ENCODE measurements at regions not wholly inside any gene's neighbourhood (a gene's known extent, or its start where the extent isn't known, plus 50 kb on each side); places are given as distances from the start of the nearest gene placed in this dataset.
A peak's percentile ranks its signal among the peaks of the same experiment; 100 is the strongest.

DNA sequence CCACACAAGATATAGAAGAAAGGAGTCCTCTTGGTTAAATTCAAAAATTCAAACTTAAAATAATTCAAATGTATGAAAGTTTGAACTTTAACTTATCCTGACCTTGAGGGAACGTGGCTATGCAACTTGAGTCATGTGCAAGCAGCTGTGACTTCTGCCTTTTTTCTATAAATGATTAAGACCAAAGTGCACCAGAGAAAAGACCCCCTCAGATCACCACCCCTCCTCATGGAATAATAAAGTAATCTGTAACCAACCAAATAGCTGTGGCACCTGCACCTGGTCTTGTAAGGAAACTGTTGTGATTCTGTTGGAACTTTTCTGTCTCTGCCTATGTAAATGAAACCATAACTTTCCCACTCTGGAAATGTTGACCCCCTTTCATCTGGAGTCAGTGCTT is 141.1 kb upstream of the GGTLC1 start:
- Histone ChIP-seq H4K20me1 (no peaks in the 10 kb centered on the region), H3K27ac (no peak overlapping the region), H3K4me2 (no peak overlapping the region), H3K4me1 (peaks cover 10% of the 10 kb centered on the region), H3K36me3 (no peaks in the 10 kb centered on the region), H3K9me3 (no peaks in the 10 kb centered on the region; the same call in 1 of the 2 replicates), H3K4me3 (no peak overlapping the region), H3K27me3 (no peaks in the 10 kb centered on the region), H3K9ac (no peak overlapping the region)
- TF ChIP-seq Cebpa-rat (IDR thresholded peaks at IDR 0.05) = no peak

DNA sequence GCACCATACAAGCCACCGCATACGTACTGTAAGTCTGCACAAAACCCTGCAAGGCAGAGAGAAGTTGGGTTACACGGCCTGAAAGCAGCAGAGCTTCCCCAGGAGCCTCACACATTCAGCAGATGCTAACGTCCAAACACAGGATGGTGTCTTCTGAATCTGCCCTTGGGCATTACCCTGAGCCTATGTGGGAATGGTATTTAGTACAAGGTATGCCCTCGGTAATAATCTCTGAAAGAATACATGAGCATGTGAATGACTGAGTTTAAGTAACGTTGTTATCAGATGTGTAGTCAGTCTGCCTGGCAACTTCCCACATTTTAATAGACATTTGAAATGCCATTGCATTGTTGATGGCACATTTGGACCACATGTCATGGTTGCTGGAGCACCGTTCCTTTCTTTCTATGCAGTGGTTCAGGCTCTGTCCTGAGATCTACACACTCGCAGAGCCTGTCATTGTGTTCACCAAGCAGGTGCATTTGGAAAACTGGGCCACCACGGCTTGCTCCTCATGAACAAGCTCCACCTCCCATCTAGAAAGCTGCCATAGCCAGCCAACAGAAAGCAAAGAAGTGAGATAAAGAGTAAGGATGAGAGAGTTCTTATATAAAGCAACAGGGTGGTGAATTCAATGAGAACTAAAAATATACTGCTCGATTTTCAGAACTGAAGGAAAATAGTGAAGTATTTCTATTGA is 136.5 kb upstream of the GGTLC1 start:
- Histone ChIP-seq H4K20me1 (no peaks in the 10 kb centered on the region), H3K4me2 (no peak overlapping the region), H3K9ac (no peak overlapping the region), H3K9me3 (no peaks in the 10 kb centered on the region; the same call in 1 of the 2 replicates), H3K27ac (no peak overlapping the region), H3K36me3 (no peaks in the 10 kb centered on the region), H3K4me3 (no peak overlapping the region), H3K27me3 (no peaks in the 10 kb centered on the region), H3K4me1 (peaks cover 10% of the 10 kb centered on the region)
- TF ChIP-seq Cebpa-rat (IDR thresholded peaks at IDR 0.05) = no peak

DNA sequence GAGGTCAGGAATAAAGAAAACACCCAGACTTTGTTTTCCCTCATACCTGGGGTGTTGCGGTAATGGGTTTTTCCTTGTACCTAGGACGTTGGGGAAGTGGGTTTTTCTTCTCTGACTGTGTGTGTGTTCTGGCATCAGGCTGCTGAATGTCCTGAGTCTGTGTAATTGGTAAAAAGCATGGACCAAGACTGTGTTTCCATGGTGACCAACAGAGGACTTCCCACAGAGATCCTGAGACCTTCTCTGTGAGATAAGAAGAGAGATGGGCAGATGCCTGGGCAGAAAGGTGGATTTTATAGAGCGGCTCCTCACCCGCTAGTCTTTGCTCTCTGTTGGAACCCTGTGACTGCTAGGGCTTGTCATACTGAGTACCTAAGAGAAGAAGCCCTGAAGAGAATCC is 135.4 kb upstream of the GGTLC1 start:
- no peaks in the 10 kb centered on the region; the same call in 1 of the 2 replicates for H3K9me3 ChIP-seq
- no peaks in the 10 kb centered on the region for H4K20me1 ChIP-seq
- no peak overlapping the region for H3K4me2 ChIP-seq
- TF ChIP-seq Cebpa-rat (IDR thresholded peaks at IDR 0.05) = no peak
- H3K27ac ChIP-seq = no peak overlapping the region
- no peak overlapping the region for H3K9ac ChIP-seq
- no peak overlapping the region for H3K4me3 ChIP-seq
- H3K36me3 ChIP-seq = no peaks in the 10 kb centered on the region
- H3K4me1 ChIP-seq = peaks cover 18% of the 10 kb centered on the region
- H3K27me3 ChIP-seq = no peaks in the 10 kb centered on the region

DNA sequence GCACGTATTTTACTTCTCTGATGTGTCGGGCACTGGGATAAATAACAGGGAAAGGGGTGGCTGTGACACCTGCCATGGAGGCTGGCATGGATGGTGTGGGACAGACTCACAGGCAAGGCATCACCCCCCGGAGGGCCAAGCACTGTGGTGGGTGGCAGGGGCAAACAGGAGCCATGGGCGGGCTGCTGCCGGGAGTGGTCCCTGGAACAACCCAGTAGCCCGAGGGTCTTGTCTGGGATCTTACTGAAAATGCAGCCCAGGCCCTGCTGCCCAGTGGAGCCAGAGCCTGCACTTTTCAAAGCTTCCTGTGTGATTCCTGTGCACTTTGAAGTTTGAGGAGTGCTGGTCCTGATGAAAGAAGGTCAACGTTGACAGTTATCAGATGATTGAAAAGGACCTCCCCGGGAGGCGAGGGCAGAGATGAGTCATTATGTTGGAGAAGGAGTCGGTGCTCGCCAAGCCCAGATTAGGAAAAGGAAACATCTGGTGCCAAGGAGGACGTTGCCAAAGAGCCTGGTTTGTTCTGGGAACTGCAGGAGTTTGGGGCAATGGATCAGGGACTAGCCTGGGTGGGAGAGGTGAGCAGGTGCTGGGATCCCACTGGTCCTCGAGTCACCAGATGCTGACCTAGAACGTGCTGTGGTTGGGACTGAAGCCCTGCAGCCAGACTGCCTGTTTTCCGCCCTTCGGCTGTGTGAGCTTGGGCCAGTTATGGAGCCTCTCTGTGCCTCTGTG is 130.0 kb upstream of the GGTLC1 start:
- Histone ChIP-seq H3K4me1 (peaks cover 68% of the 10 kb centered on the region), H3K9me3 (no peaks in the 10 kb centered on the region), H3K27ac (0 out of 2 replicates have a peak overlapping the region, but pooled peaks have one; percentile 24), H3K36me3 (no peaks in the 10 kb centered on the region), H4K20me1 (no peaks in the 10 kb centered on the region), H3K4me2 (peak overlapping the region; percentile 50), H3K27me3 (no peaks in the 10 kb centered on the region), H3K4me3 (no peak overlapping the region), H3K9ac (no peak overlapping the region)
- TF ChIP-seq Cebpa-rat (IDR thresholded peaks at IDR 0.05) = no peak

DNA sequence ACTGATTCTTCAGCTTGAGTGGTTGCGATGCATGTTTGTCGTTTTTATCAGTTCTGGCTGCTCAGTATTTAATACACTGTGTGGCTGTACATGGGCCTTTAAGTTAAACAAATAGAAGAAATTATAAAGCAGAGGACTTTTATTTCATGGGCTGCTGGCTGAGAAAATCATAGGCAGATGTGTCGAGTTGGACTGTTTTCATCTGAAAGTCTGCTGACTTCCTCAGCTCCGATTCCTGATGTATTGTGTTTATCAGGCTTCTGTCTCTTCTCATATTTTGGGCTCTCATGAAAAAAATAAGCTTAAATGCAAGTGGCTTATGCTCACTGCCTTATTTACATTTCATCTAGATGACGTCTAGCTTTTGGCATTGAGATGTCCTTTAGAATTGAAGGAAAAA is 129.5 kb upstream of the GGTLC1 start:
- no peak overlapping the region for H3K4me3 ChIP-seq
- TF ChIP-seq Cebpa-rat (IDR thresholded peaks at IDR 0.05) = no peak
- no peaks in the 10 kb centered on the region for H3K9me3 ChIP-seq
- H3K36me3 ChIP-seq = no peaks in the 10 kb centered on the region
- peaks cover 73% of the 10 kb centered on the region for H3K4me1 ChIP-seq
- no peak overlapping the region for H3K9ac ChIP-seq
- H3K27me3 ChIP-seq = no peaks in the 10 kb centered on the region
- H3K4me2 ChIP-seq = peak overlapping the region; percentile 50; the same call in 1 of the 2 replicates
- H3K27ac ChIP-seq = no peak overlapping the region
- no peaks in the 10 kb centered on the region for H4K20me1 ChIP-seq

DNA sequence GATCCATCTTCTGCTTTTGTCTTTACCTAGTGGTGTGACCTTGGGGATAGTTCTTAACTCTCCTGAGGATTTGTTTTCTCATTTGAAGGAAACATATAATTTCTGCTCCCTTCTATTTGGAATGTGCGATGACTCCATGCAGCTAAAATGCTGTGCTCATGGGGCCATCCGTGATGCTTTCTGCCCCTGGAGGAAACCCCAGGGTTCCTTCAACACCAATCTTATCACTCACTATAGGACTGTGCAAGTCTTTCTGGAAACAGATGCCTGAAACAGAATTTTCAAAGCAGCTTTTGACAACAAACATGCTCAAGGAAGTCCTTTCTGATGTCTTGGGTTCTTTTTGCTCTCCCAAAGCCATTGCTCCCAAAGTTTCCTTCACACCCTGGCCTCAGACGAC is 128.8 kb upstream of the GGTLC1 start:
- H4K20me1 ChIP-seq = no peaks in the 10 kb centered on the region

DNA sequence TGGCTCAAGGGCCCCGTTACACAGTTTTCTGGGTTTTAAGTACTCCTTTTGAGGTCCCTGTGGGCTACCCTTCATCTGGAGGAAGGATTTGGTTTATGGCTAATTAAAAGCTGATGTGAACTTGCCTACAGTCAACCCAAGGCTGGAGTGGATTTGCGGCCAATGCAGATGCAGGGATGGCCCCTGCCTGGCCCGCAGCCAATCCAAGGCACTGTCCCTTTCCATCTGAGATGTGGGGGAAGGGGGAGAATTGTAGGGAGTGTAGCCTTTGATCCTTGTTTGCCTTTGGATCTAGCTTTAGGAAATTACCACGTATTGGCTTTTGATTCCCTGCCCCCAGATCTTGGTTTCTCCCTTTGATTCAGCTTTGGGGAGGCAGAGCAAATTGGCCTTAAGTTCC is 128.0 kb upstream of the GGTLC1 start:
- Histone ChIP-seq H3K9ac (no peak overlapping the region), H3K4me3 (no peak overlapping the region), H3K4me2 (peak overlapping the region; percentile 34), H3K27me3 (no peaks in the 10 kb centered on the region), H3K27ac (no peak overlapping the region), H3K9me3 (no peaks in the 10 kb centered on the region), H3K4me1 (peaks cover 77% of the 10 kb centered on the region), H4K20me1 (no peaks in the 10 kb centered on the region), H3K36me3 (no peaks in the 10 kb centered on the region)
- no peak for TF ChIP-seq Cebpa-rat (IDR thresholded peaks at IDR 0.05)

More for the DNA sequence above, 128.8 kb upstream of the GGTLC1 start:
- Histone ChIP-seq H3K27ac (no peak overlapping the region), H3K9me3 (no peaks in the 10 kb centered on the region), H3K4me2 (peak overlapping the region; percentile 34; the same call in 1 of the 2 replicates), H3K9ac (no peak overlapping the region), H3K4me3 (no peak overlapping the region), H3K27me3 (no peaks in the 10 kb centered on the region), H3K36me3 (no peaks in the 10 kb centered on the region), H3K4me1 (peaks cover 77% of the 10 kb centered on the region)
- TF ChIP-seq Cebpa-rat (IDR thresholded peaks at IDR 0.05) = no peak

DNA sequence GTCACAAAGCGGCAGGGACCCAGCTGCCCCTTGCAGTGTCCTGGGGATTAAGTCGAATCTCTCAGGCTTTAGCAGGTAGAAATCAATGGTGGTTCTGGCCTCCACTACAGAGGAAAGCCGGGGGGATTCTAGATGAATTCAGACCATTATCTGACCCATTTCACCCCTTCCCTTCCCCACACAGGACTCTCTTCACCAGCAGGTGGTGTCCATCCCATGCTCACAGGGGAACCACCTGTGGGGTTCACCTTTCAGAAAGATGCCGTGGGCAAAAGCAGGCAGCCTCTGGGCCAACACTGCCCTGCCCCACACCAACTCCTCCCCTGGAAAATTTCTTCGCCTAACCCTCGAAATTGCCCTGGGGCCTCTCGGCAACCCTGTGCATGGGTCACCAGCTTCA is 123.8 kb upstream of the GGTLC1 start:
- H3K4me2 ChIP-seq = peak overlapping the region; percentile 61
- no peaks in the 10 kb centered on the region for H3K9me3 ChIP-seq
- H3K4me3 ChIP-seq = no peak overlapping the region
- H3K4me1 ChIP-seq = peaks cover 54% of the 10 kb centered on the region
- H3K9ac ChIP-seq = no peak overlapping the region
- no peak for TF ChIP-seq Cebpa-rat (IDR thresholded peaks at IDR 0.05)
- no peaks in the 10 kb centered on the region for H4K20me1 ChIP-seq
- H3K27me3 ChIP-seq = no peaks in the 10 kb centered on the region
- H3K36me3 ChIP-seq = no peaks in the 10 kb centered on the region
- H3K27ac ChIP-seq = peak overlapping the region; percentile 53; the same call in 1 of the 2 replicates

DNA sequence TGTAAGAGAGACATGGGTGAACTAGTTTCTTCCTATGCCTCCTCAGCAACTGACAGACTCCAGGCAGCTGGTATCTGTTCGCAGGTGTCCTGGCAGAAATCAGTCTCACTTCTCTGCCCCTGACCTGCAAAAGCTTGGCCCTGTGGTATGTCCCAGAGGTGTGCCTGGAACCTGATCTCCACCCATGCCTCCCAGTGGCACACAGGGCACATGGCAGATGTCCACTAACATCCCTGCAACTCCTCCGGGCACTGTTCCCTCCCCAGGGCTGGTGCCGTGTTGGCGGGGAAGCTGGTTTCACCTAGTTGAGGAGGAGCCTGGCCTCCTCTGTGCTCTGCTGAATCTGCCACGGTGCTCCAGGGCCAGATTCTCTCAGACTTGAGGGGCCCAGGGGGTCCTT is 123.3 kb upstream of the GGTLC1 start:
- Histone ChIP-seq H3K9ac (no peak overlapping the region), H3K9me3 (no peaks in the 10 kb centered on the region), H3K4me1 (peaks cover 49% of the 10 kb centered on the region), H4K20me1 (no peaks in the 10 kb centered on the region), H3K36me3 (no peaks in the 10 kb centered on the region), H3K4me3 (no peak overlapping the region), H3K27me3 (no peaks in the 10 kb centered on the region), H3K27ac (no peak overlapping the region), H3K4me2 (peak overlapping the region; percentile 61)
- no peak for TF ChIP-seq Cebpa-rat (IDR thresholded peaks at IDR 0.05)

DNA sequence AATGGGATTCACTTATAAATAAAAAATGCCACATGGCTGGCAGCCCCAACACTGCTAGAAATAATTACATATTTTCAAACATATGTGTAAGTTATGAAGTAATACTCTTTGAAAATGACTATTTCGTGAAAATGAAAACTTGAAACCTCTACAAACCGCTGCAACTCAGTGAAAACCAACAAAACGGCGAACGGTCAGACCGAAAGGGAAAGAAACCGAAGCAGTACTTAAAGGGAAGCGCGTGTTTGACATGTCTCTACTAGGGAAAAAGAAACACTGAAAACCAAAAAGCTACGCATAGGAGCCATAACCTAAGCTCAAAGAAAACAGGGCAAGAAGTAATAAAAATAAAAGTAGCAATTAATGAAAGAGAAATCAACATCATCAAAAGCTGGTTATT is 121.0 kb upstream of the GGTLC1 start:
- H3K27me3 ChIP-seq = no peaks in the 10 kb centered on the region

More for the DNA sequence above, 121.0 kb upstream of the GGTLC1 start:
- Histone ChIP-seq H3K36me3 (no peaks in the 10 kb centered on the region), H3K4me1 (peaks cover 27% of the 10 kb centered on the region), H3K4me2 (no peak overlapping the region), H3K4me3 (no peak overlapping the region), H4K20me1 (no peaks in the 10 kb centered on the region), H3K27ac (no peak overlapping the region), H3K9ac (no peak overlapping the region), H3K9me3 (no peaks in the 10 kb centered on the region)
- no peak for TF ChIP-seq Cebpa-rat (IDR thresholded peaks at IDR 0.05)
